Activated naive CD8-positive, alpha-beta T cell treated with anti-CD3 and anti-CD28 coated beads, Interleukin-2, amount 50 U/mL, for 24 hours (primary cell): ENCODE measurements at regions not wholly inside any gene's neighbourhood (a gene's known extent, or its start where the extent isn't known, plus 50 kb on each side); places are given as distances from the start of the nearest gene placed in this dataset.

Experiments
- ATAC-seq: fragments of 150-1000 bp; cut with Tn5 transposase; one replicate; pipeline ENCODE4 v1.10.0; 2021
- DNase-seq: peaks from one replicate; pipeline ENCODE4 v3.0.0; 2021
- H3K27ac Mint-ChIP-seq: one replicate; pipeline ENCODE4 v1.8.0; 2021; ENCODE audit warnings: mild to moderate bottlenecking, mixed read lengths
- H3K27me3 Mint-ChIP-seq: one replicate; pipeline ENCODE4 v1.8.0; 2021; ENCODE audit warnings: mixed read lengths
- H3K36me3 Mint-ChIP-seq: one replicate; pipeline ENCODE4 v1.8.0; 2021; ENCODE audit warnings: low read depth, mixed read lengths
- H3K4me1 Mint-ChIP-seq: one replicate; pipeline ENCODE4 v1.8.0; 2021; ENCODE audit warnings: mixed read lengths
- H3K4me3 Mint-ChIP-seq: one replicate; pipeline ENCODE4 v1.8.0; 2021; ENCODE audit warnings: mild to moderate bottlenecking, moderate library complexity, mixed read lengths
- H3K9me3 Mint-ChIP-seq: one replicate; pipeline ENCODE4 v1.8.0; 2021; ENCODE audit warnings: mixed read lengths

DNA sequence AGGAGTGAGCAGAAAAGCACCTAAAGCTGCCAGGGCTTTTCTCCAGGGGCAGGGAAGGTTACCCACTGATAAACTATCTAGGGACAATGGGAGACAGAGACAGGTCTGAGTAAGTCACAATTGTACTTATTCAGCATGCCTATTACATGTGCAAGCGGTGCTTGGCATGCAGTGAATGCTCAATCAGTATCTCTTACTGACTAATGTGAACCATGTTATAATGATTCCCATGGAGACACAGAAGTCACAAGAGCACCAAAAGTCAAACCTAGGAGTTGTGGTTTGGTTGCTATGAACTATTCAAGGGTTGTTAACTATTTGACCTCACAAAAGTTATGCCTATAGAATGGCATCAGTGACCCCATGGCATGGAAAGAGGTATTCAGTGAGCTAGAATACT lies 50.0 kb upstream of the RASGRP1 start:
- peaks cover 9% of the 10 kb centered on the region for H3K9me3 Mint-ChIP-seq
- no peak for DNase-seq
- H3K4me3 Mint-ChIP-seq, result no peak overlapping the region
- H3K4me1 Mint-ChIP-seq, result peaks cover 54% of the 10 kb centered on the region
- H3K36me3 Mint-ChIP-seq, result no peaks in the 10 kb centered on the region
- no peaks in the 10 kb centered on the region for H3K27me3 Mint-ChIP-seq
- no peak for ATAC-seq
- H3K27ac Mint-ChIP-seq, result peak overlapping the region; percentile 68

DNA sequence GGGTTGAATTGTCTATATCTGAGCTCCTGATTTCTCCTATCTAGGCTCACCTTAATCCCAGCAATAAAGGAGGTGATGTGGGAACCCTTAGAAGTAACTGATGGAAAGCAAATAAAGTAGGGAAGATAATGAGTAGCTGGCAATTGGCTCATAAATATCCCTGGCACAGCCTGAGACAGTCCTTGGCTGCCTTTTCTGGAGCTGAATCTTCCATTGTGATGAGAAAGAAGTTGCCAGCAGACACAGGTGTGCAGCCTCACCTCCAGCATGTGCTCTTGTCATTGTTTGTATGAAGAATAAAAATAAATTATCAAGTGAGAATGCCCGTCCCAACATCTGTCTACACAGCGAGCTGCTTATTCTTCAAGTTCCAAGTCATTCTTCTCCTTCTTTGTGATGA lies 53.2 kb upstream of the RASGRP1 start:
- H3K36me3 Mint-ChIP-seq, result no peaks in the 10 kb centered on the region
- DNase-seq (no peak), ATAC-seq (no peak)
- no peak overlapping the region for H3K4me3 Mint-ChIP-seq
- peaks cover 4% of the 10 kb centered on the region for H3K9me3 Mint-ChIP-seq
- peaks cover 38% of the 10 kb centered on the region for H3K4me1 Mint-ChIP-seq
- H3K27ac Mint-ChIP-seq, result no peak overlapping the region
- H3K27me3 Mint-ChIP-seq, result no peaks in the 10 kb centered on the region

DNA sequence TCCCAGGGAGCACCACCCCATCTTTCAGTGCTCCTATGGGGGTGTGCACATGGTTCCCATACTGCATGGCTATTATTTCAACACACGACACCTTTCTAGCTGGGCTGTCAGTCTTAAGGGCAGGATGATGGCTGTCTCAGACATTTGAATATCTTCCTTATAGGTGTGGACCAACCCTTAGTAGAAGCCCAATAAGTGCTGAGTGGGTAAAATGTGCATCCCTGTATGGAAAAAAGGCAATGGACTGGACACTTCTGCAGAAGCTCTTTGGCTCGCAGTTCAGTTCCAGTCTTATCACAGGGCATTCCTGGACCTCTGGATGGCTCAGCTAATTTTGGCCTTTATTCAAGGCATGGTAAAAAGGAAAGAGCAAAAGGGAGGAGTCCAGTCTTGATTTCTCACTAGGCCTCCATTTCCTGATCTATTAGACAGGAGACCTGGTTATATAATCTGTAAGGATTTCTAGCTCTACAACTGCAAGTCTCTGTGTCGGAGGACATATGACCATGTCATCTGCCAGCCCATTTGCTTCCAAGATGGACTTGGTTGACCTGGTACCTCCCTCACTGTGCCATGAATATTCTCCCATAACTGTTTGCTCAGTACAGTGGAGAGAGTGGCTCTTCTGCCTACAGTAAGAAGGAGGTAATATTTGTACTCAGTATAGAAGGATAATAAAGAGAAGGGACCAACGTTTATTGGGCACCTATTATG lies 53.8 kb upstream of the RASGRP1 start:
- no peak for ATAC-seq
- no peaks in the 10 kb centered on the region for H3K36me3 Mint-ChIP-seq
- H3K27me3 Mint-ChIP-seq, result no peaks in the 10 kb centered on the region
- no peak for DNase-seq
- H3K4me3 Mint-ChIP-seq, result no peak overlapping the region
- peaks cover 36% of the 10 kb centered on the region for H3K4me1 Mint-ChIP-seq
- H3K27ac Mint-ChIP-seq, result no peak overlapping the region
- peaks cover 2% of the 10 kb centered on the region for H3K9me3 Mint-ChIP-seq

DNA sequence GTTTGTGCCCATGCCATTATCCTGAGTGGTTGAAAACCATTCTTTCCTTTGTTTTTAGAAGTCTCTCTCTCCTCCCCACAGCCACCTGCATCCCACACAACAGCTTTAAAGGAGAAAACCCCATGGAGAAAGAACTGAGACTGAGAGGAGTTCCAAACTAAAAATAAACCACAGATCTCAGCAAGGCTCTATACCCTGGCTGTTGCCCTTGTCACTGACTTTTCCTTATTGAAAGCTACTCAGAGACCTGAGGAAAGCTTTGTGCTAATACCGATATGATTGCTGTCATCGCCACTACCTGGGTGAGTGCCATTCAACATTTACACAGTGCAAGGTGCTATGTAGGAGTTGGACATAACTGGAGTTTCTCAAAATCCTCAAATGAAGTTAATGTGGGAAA lies 55.5 kb upstream of the RASGRP1 start:
- no peaks in the 10 kb centered on the region for H3K36me3 Mint-ChIP-seq
- ATAC-seq (no peak), DNase-seq (no peak)
- H3K4me1 Mint-ChIP-seq, result peaks cover 36% of the 10 kb centered on the region
- no peak overlapping the region for H3K27ac Mint-ChIP-seq
- no peaks in the 10 kb centered on the region for H3K9me3 Mint-ChIP-seq
- H3K27me3 Mint-ChIP-seq, result no peaks in the 10 kb centered on the region
- H3K4me3 Mint-ChIP-seq, result no peak overlapping the region

DNA sequence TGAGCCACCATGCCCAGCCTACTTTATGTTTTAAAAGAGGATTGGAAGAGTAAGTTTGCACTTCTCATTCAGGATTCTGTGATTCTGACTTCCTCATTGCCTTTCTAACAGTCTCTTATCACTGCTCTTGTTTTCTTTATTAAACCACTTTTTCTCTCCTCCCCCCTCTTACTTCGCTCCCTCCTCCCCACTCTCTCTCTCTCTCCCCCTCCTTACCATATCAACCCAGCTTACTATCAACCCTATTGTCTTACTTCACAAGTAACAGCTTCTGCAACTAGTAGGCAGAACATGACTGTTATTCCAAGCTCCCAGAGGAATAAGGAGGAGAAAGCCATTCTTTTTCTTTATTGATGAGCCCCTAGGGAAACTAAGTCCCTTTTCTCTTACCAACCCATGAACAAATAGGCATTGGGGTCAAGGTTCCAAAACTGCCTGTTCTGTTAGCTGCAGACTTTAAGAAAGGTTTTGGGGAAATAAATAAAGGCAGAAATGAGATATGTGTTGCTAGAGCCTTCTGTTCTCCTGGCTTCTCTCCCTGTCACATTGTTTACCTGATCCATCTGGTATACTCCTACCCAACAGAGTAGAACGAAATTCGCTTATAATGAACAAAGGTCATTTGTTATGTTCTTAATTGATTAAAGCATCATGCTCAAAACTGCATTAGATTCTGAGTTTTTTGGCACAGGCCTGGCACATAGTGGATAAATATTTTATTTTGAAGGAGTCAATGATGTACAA lies 56.4 kb upstream of the RASGRP1 start:
- no peaks in the 10 kb centered on the region for H3K27me3 Mint-ChIP-seq
- no peak for ATAC-seq

DNA sequence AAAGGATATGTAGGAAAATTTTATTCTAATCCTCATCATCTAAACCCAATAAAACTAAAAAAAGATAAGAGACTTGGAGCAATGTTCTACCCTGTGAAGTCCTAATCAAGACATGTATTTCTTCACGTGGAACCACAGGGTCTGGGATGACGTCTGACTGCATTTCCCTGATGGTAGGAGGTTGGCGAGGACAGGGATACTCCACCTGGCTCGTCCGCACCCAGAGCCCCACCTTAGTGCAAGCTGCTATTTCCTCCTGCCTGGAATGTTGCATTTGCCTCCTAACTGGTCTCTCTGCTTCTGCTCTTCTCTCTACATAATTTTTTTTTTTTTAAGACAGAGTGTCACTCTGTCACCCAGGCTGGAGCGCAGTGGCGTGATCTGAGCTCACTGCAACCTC lies 57.7 kb upstream of the RASGRP1 start:
- DNase-seq, result no peak
- Mint-ChIP-seq H3K4me3 (no peak overlapping the region), H3K27me3 (no peaks in the 10 kb centered on the region), H3K4me1 (peaks cover 43% of the 10 kb centered on the region), H3K36me3 (no peaks in the 10 kb centered on the region), H3K27ac (no peak overlapping the region), H3K9me3 (no peaks in the 10 kb centered on the region)
- no peak for ATAC-seq

More for the DNA sequence above, 56.4 kb upstream of the RASGRP1 start:
- Mint-ChIP-seq H3K9me3 (no peaks in the 10 kb centered on the region), H3K36me3 (no peaks in the 10 kb centered on the region), H3K27ac (no peak overlapping the region), H3K4me3 (no peak overlapping the region), H3K4me1 (peaks cover 33% of the 10 kb centered on the region)
- DNase-seq, result no peak

DNA sequence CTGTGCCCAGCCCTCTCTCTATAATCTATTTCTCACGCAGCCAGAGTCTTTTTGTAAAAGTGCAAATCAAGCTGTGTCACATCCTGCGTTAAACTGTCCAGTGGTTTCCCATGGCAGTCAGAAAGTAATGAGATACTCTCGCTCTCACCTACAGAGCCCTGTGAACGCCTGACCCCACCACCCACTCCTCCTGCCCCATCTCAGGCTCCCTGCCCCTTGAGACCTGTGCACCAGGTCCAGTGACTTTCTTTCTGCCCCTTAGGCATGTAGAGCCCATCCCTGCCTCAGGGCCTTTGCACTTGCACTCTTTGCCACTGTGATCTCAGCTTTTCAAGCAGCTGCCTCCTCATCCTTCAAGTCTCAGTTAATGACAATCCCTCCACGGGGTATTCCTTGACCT lies 58.3 kb upstream of the RASGRP1 start:
- no peak overlapping the region for H3K4me3 Mint-ChIP-seq
- no peaks in the 10 kb centered on the region for H3K9me3 Mint-ChIP-seq
- no peak for DNase-seq
- no peaks in the 10 kb centered on the region for H3K27me3 Mint-ChIP-seq
- H3K4me1 Mint-ChIP-seq, result peaks cover 45% of the 10 kb centered on the region
- no peak overlapping the region for H3K27ac Mint-ChIP-seq
- no peak for ATAC-seq
- H3K36me3 Mint-ChIP-seq, result no peaks in the 10 kb centered on the region

DNA sequence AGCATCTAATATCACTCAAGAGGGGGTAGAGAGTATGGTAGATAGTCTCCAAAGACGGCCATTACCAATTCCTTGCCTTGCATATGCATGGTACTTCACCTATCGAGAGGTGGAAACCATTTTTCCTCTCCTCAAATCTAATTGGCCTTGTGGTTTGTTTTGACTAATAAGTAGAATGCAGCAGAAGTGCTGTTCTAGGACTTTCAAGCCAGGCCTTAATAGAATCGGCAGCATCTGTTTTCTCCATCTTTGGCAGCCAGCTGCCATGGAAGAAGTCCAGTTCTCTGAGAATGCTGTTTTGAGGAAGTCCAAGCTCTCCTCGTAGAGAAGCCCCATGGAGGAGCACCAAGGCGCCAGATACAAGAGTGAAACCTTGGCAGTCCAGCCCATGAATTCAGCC lies 59.1 kb upstream of the RASGRP1 start:
- no peak for ATAC-seq
- H3K9me3 Mint-ChIP-seq, result no peaks in the 10 kb centered on the region
- no peaks in the 10 kb centered on the region for H3K36me3 Mint-ChIP-seq
- H3K27ac Mint-ChIP-seq, result no peak overlapping the region
- H3K27me3 Mint-ChIP-seq, result no peaks in the 10 kb centered on the region
- H3K4me3 Mint-ChIP-seq, result no peak overlapping the region
- no peak for DNase-seq
- peaks cover 50% of the 10 kb centered on the region for H3K4me1 Mint-ChIP-seq

DNA sequence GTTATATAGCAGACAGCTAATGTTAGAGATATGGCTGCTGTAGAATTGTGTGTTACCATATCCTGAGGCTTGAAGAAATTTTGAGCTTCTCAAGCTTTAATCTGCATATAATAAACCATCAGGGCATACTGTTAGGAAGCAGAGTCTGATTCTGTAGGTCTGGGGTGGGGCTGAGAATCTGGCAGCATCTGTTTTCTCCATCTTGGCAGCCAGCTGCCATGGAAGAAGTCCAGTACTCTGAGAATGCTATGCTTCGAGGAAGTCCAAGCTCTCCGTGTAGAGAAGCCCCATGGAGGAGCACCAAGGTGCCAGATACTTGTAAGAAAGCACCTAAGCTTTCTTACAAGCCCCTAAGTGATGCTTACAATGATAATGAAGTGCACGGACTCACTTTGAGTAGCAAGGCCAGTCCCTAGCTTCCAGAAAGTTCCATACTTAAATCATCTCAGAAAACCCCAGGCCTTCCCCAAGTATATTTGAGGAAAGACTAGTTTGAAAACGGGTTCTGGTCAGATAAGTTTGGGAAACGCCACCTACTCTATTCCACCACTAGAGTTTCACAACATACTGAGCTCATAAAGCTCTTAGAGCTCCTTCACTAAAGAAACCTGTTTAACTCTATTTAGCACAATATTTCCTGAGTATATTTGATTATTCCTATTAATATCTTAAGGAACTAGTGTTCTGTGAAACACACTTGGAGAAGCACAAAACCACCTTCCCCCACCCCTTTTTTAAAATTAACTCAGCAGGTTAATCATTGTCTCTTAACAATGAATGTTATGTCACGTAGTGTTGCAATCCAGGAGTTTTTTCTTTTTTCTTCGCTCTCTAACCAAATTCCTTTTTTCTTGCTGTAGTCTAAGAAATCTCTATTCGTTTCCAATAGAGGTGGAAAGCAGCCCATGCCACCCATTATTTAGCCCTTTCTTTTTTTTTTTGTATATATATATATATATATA lies 59.9 kb upstream of the RASGRP1 start:
- Mint-ChIP-seq H3K9me3 (no peaks in the 10 kb centered on the region), H3K27ac (no peak overlapping the region), H3K4me3 (no peak overlapping the region), H3K27me3 (no peaks in the 10 kb centered on the region), H3K4me1 (peaks cover 55% of the 10 kb centered on the region), H3K36me3 (no peaks in the 10 kb centered on the region)
- ATAC-seq (no peak), DNase-seq (no peak)

DNA sequence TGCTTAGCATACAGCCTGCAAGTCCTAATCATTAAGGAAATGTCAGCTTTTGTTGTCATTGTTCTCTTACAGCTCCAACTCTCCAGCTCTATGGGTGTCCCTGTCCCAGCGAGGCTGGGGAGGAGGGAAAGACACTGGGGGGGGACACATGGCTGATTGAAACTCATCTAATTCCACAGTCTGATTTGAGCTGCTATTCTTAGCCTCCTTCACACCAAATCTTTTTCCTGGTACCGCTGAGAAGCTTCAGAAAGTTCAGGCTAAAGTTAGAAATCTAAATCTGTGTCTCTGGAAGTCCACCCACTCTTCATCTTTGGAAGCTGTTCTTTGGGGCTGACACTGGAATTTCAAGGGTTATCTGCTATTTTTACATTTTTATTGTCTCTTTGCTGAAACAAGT lies 61.3 kb upstream of the RASGRP1 start:
- H3K4me3 Mint-ChIP-seq, result no peak overlapping the region

DNA sequence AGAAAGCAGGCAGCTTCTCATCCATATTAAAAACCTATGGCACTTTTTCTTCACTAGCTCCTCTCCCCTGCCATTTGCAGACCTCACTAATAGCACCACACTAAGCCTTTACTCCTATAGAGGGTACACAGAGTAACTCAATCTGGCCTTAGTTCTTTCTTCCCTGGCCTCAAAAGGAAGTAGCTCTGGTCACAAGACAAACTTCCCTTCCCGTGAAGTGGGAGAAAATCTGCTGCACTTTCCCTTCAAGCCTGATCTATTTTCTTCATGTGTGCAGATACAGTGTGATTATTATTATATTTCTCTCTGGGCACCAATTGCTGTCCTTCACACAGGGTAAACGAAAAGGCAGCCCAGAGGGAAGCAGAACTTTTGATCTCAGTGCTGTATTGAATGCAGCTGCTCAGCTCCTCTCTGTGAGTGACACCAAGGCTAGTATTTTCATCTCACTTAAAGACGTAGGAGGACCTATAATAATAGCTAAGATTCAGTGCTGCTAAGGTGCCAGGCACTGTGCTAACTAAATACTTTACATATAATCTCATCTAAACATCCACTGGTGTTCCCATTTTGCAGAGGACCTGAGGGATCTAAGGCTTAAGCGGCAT lies 61.9 kb upstream of the RASGRP1 start:
- ATAC-seq (no peak), DNase-seq (no peak)
- no peak overlapping the region for H3K4me3 Mint-ChIP-seq
- no peaks in the 10 kb centered on the region for H3K27me3 Mint-ChIP-seq
- H3K27ac Mint-ChIP-seq, result peak overlapping the region; percentile 37
- no peaks in the 10 kb centered on the region for H3K9me3 Mint-ChIP-seq
- peaks cover 58% of the 10 kb centered on the region for H3K4me1 Mint-ChIP-seq
- H3K36me3 Mint-ChIP-seq, result no peaks in the 10 kb centered on the region

More for the DNA sequence above, 61.3 kb upstream of the RASGRP1 start:
- DNase-seq (no peak), ATAC-seq (no peak)
- H3K36me3 Mint-ChIP-seq, result no peaks in the 10 kb centered on the region
- H3K9me3 Mint-ChIP-seq, result no peaks in the 10 kb centered on the region
- peaks cover 56% of the 10 kb centered on the region for H3K4me1 Mint-ChIP-seq
- no peaks in the 10 kb centered on the region for H3K27me3 Mint-ChIP-seq
- H3K27ac Mint-ChIP-seq, result no peak overlapping the region

DNA sequence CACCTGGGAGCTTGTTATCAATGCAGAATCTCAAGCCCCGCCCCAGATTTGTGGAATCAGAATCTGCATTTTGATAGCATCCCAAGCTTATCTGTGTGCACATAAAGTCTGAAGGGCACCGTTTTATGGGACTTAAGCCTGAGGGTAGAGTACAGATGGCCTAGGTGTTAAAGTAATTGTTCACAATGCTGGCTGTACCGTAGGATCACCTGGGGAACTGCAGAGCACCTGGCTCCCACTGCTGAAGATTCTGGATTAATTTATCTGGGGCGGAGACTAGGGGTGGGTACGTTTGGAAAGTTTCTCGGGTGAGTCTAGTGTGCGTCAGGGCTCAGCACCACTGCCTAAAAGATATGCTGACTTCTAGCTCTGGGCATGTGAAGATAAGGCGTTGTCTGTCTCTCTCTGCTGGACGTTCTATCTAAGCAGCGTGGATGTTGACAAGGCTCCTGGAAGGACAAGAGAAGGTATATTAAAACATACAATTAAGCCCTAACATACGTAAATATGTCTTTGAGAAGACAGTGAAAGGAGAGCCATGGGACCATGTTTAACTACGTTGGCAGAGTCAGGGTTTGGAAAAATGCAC lies 63.2 kb upstream of the RASGRP1 start:
- Mint-ChIP-seq H3K4me1 (peaks cover 68% of the 10 kb centered on the region), H3K27me3 (no peaks in the 10 kb centered on the region), H3K4me3 (no peak overlapping the region), H3K27ac (no peak overlapping the region), H3K9me3 (no peaks in the 10 kb centered on the region), H3K36me3 (no peaks in the 10 kb centered on the region)
- no peak for ATAC-seq
- no peak for DNase-seq

DNA sequence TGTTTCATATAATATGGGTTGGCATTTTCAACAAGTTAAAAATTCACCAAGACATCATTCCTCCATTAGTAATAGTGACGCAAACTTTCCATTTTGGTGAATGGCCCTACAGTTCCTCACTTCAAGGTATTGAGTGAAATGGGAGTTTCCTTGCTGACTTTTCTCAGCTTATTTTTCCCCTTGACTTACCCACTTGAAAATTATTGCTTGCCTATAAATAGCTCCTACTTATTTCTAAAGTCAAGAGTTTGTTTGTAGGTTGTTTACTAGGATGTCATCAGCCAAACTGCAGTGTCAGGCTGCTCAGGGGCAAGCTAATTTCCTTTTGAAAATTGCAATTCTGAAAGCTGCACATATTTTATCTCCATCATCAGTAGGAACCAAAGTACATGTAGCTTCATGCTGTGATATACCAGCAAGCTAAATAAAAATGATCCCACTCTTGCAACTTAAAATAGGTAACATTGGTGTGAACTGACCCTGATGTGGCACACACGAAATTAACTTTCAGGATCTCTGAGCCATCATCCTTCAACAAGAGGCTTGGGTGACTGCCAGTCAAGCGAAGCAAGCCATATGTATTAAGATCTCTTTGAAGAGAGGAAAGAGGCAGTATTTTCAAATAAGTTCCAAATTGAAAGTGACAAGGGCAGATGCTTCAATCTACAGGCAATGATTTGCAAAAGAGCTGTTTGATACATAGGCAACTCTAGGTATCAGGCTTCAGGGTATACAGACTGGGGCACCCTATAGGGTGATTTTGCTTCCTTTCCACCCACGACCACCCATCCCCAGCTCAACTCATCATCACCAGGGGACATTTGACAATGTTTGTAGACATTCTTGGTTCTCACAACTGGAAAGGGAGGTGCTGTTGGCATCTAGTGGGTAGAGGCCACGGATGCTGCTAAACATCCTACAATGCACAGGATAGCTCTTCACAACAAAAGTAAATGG lies 66.8 kb upstream of the RASGRP1 start:
- H3K4me3 Mint-ChIP-seq, result peak overlapping the region; percentile 37
- peaks cover 61% of the 10 kb centered on the region for H3K4me1 Mint-ChIP-seq
- ATAC-seq (peak; percentile 78), DNase-seq (no peak)
- no peaks in the 10 kb centered on the region for H3K27me3 Mint-ChIP-seq
- H3K9me3 Mint-ChIP-seq, result no peaks in the 10 kb centered on the region
- H3K27ac Mint-ChIP-seq, result peak overlapping the region; percentile 92
- no peaks in the 10 kb centered on the region for H3K36me3 Mint-ChIP-seq
